ENCODE measurements at regions not wholly inside any gene's neighbourhood (a gene's known extent, or its start where the extent isn't known, plus 50 kb on each side); places are given as distances from the start of the nearest gene placed in this dataset.
A peak's percentile ranks its signal among the peaks of the same experiment; 100 is the strongest.

GRCh38 chr12:89991807-89992590 lies 283.4 kb upstream of the ATP2B1 start:
- TF ChIP-seq EZH2phosphoT487 (conservative IDR thresholded peaks at IDR 0.05; ENCODE audit: low read length) (no peak), CTCF (IDR thresholded peaks at IDR 0.05; ENCODE audit: insufficient read depth, low read length, poor library complexity, severe bottlenecking) (no peak)
- Histone ChIP-seq H3K4me3 (ENCODE audit: insufficient read depth, low read length, poor library complexity, severe bottlenecking) (no peak overlapping the region), H3K36me3 (ENCODE audit: low read length) (no peaks in the 10 kb centered on the region), H2AFZ (ENCODE audit: low read depth, low read length, severe bottlenecking) (peak overlapping the region; percentile 52), H3K4me2 (ENCODE audit: low read depth, low read length, poor library complexity, severe bottlenecking) (no peak overlapping the region), H4K20me1 (ENCODE audit: low read depth, low read length) (no peaks in the 10 kb centered on the region), H3K27ac (ENCODE audit: low read depth, low read length) (no peak overlapping the region), H3K27me3 (ENCODE audit: low read length) (no peaks in the 10 kb centered on the region), H3F3A (ENCODE audit: insufficient read depth) (no peaks in the 10 kb centered on the region), H3K9me3 (ENCODE audit: insufficient read depth, low read length) (no peaks in the 10 kb centered on the region), H3K9ac (ENCODE audit: low read length) (no peak overlapping the region), H3K79me2 (ENCODE audit: insufficient read depth, low read length) (no peaks in the 10 kb centered on the region), H3K9me2 (replicated peaks; ENCODE audit: insufficient read depth, low read length) (no peaks in the 10 kb centered on the region)

GRCh38 chr12:89988188-89988915 lies 279.7 kb upstream of the ATP2B1 start:
- Histone ChIP-seq H3K27ac (ENCODE audit: low read depth, low read length) (no peak overlapping the region), H4K20me1 (ENCODE audit: low read depth, low read length) (no peaks in the 10 kb centered on the region), H3K9ac (ENCODE audit: low read length) (no peak overlapping the region), H3F3A (ENCODE audit: insufficient read depth) (no peaks in the 10 kb centered on the region), H3K9me3 (ENCODE audit: insufficient read depth, low read length) (no peaks in the 10 kb centered on the region), H3K79me2 (ENCODE audit: insufficient read depth, low read length) (no peaks in the 10 kb centered on the region), H3K9me2 (replicated peaks; ENCODE audit: insufficient read depth, low read length) (no peaks in the 10 kb centered on the region), H2AFZ (ENCODE audit: low read depth, low read length, severe bottlenecking) (no peak overlapping the region), H3K27me3 (ENCODE audit: low read length) (no peaks in the 10 kb centered on the region), H3K4me3 (ENCODE audit: insufficient read depth, low read length, poor library complexity, severe bottlenecking) (no peak overlapping the region), H3K36me3 (ENCODE audit: low read length) (no peaks in the 10 kb centered on the region), H3K4me2 (ENCODE audit: low read depth, low read length, poor library complexity, severe bottlenecking) (no peak overlapping the region)
- no peak for TF ChIP-seq EZH2phosphoT487 (conservative IDR thresholded peaks at IDR 0.05; ENCODE audit: low read length)
- TF ChIP-seq CTCF (IDR thresholded peaks at IDR 0.05; ENCODE audit: insufficient read depth, low read length, poor library complexity, severe bottlenecking) = no peak

- no peak overlapping the region for H2AFZ ChIP-seq (ENCODE audit: low read depth, low read length, severe bottlenecking)
- H3K9ac ChIP-seq (ENCODE audit: low read length) = no peak overlapping the region
- no peaks in the 10 kb centered on the region for H3K27me3 ChIP-seq (ENCODE audit: low read length)
- no peaks in the 10 kb centered on the region for H3F3A ChIP-seq (ENCODE audit: insufficient read depth)
- no peak overlapping the region for H3K4me2 ChIP-seq (ENCODE audit: low read depth, low read length, poor library complexity, severe bottlenecking)
- H3K27ac ChIP-seq (ENCODE audit: low read depth, low read length) = no peak overlapping the region
- no peaks in the 10 kb centered on the region for H3K9me3 ChIP-seq (ENCODE audit: insufficient read depth, low read length)
- H4K20me1 ChIP-seq (ENCODE audit: low read depth, low read length) = no peaks in the 10 kb centered on the region
- no peak overlapping the region for H3K4me3 ChIP-seq (ENCODE audit: insufficient read depth, low read length, poor library complexity, severe bottlenecking)
- no peaks in the 10 kb centered on the region for H3K9me2 ChIP-seq (replicated peaks; ENCODE audit: insufficient read depth, low read length)
- H3K79me2 ChIP-seq (ENCODE audit: insufficient read depth, low read length) = no peaks in the 10 kb centered on the region
- no peaks in the 10 kb centered on the region for H3K36me3 ChIP-seq (ENCODE audit: low read length)
- TF ChIP-seq CTCF (IDR thresholded peaks at IDR 0.05; ENCODE audit: insufficient read depth, low read length, poor library complexity, severe bottlenecking) (no peak), EZH2phosphoT487 (conservative IDR thresholded peaks at IDR 0.05; ENCODE audit: low read length) (no peak)
These were observed 277.3 kb upstream of the ATP2B1 start for GRCh38 chr12:89985935-89986334.
